Ammon's horn (tissue), 1 donor: ENCODE measurements at regions not wholly inside any gene's neighbourhood (a gene's known extent, or its start where the extent isn't known, plus 50 kb on each side); places are given as distances from the start of the nearest gene placed in this dataset.

ENCODE experiments used
- DNase-seq: peaks from one replicate; pipeline ENCODE4 v3.0.0-alpha.2; 2016; ENCODE audit warnings: low spot score

- no peak for DNase-seq
Observed at GRCh38 chr20:52637201-52637600, 335.0 kb upstream of the TSHZ2 start.

DNA sequence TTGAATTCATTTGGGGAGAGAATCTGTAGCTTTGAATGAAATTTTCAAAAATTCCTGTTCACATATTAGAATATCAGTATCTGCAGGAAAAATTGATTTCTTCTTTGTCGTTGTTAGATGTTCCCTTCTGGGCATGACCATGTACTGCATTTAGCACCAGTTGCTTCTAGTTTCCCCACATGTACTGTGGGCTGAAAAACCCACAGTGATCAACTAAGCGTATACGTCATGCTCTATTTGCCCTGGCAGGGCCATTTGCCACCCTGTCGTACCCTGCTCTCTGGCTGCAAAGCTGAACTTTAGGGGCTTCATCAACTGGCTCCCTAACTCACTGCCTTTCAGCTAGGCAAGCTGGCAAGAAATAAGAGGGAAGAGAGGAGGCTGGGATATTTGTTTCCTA is 340.7 kb upstream of the TSHZ2 start:
- DNase-seq: no peak

GRCh38 chr20:52630138-52630537 is 342.0 kb upstream of the TSHZ2 start:
- no peak for DNase-seq

GRCh38 chr20:52624281-52624680 is 347.9 kb upstream of the TSHZ2 start:
- no peak for DNase-seq

GRCh38 chr20:52622081-52622480 is 350.1 kb upstream of the TSHZ2 start:
- DNase-seq: no peak

DNA sequence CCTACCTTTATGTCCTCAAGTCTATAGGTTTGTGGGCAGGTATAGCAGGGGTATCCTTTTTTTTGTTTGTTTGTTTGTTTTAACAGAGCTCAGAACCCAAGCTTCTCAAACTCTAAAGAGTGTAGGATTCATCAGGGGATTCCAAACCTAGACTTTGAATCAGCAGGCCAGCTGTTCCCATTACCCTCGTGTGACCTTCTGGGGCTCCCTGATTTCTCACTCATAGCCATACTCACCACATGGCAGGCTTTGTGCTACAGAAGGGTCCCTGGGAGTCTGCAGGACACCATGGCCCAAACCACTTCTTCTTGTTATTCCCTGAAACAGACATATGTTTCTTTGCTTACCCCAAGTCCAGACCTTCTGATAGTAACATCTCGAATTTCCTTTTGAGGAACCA is 350.8 kb upstream of the TSHZ2 start:
- DNase-seq: no peak

DNA sequence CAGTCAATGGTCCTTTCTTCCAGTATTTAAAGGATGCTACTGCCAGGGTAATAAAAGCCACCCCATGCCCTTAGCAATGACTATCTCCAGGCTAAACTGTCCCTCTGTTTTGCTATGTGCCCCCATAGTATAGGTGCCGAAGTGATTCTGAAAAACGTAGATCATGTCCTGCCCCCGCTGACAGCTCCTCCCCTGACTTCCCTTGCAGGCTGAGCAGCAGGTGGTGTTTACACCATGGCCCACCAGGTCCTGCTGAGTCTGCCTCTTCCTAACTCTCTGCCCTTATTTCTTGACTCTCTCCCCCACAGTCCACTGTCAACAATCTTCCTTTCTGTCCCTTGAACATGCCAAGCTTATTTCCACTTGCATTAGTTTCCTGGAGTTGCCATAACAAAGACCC is 352.5 kb upstream of the TSHZ2 start:
- DNase-seq: no peak

GRCh38 chr20:52619101-52619500 is 353.1 kb upstream of the TSHZ2 start:
- peak; percentile 47 for DNase-seq

DNA sequence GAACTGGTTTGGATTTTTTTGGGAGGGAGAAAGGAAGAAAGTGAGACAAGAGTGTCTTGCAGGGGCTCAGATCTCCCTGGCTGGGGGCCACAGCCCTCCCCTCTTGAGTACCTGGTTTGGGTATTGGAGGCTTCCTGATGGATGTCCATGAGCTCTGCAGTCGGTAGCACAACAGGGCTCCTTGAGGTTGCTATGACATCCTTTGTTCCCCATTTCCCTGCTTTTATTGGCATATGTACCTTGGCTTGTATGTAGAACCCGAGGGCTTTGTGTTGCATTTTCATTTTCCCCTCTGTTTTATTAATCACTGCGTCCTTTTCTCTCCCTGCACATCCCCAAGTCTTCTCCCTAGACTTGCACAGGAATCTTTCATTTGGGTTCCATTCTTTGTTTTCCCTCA is 355.5 kb upstream of the TSHZ2 start:
- no peak for DNase-seq

DNA sequence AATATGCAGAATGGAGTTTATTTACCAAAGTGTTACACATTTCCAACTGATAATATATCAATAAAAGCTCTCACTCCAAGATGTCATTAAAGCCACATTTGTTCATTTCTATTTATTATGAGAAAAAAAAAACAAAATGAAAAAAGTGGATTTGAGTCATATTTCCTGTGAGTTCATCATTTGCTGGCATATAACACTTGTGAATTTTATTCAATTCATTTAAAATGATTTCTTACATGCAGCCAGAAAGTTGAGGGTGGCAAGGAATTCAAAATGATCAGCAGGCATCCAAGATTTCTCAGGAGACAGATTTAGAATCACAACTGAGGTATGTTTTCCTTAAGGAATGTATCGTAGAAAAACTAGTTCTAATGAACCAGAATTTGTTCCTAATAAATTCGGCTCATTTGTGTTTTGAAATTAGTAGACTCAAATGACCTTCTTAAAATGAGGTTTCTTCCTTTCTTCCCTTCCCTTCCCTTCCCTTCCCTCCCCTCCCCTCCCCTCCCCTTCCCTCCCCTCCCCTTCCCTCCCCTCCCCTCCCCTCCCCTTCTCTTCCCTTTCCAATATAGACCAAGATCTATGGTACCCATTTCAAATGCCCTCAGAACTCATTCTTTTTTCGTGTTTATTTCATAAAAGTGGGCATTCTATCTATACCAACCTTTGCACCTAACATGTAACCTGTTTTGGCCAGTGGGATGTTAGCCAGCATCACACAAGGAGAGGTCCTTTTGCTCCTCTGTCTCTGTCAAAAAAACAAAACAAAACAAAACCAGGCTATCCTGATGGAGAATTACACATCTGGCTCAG is 357.9 kb upstream of the TSHZ2 start:
- no peak for DNase-seq

- no peak for DNase-seq
Observed at GRCh38 chr20:52612046-52612632, 360.0 kb upstream of the TSHZ2 start.

- no peak for DNase-seq
Observed at GRCh38 chr20:52610749-52611148, 361.4 kb upstream of the TSHZ2 start.

GRCh38 chr20:52601295-52601971 is 370.7 kb upstream of the TSHZ2 start:
- no peak for DNase-seq

GRCh38 chr20:52596256-52596655 is 375.9 kb upstream of the TSHZ2 start:
- DNase-seq: no peak

DNA sequence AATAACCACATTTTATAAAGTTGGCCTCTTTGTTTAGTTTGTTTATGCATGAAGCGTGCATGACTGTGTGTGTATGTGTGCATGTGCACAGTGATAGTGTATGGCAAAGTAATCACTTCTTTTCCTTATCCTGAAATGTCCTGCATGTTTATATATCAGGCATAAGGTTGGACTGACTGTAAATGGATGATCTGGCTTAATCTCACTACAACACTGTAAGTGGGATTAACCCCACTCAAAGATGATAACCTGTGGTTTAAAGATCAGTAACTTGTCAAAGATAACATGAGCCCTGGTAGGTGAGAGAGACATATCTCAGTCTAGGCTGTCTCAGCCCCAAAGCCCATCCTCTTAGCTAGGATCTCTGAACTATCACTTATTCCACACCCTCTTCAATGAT is 376.6 kb upstream of the TSHZ2 start:
- DNase-seq: no peak

DNA sequence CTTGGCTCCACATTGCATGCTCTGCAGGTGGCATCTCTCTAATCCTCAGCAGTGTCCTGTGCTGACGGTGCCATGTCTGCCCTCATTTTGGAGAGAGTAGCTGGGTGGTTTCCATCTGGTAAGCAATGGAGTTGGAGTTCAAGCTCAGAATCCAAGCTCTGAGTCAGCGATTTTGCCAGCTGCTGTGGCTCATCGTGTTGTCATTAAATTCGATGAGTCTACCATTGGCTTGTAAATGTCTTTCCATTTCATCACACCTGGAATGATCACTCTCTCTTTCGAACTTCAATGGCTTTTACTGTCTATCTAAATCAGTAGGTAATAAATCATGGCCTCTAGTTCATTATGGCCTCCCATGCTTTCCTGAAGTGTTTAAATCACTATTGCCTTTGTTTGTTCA is 378.5 kb upstream of the TSHZ2 start:
- DNase-seq: no peak

GRCh38 chr20:52592567-52592966 is 379.6 kb upstream of the TSHZ2 start:
- no peak for DNase-seq

- DNase-seq: no peak
Observed at GRCh38 chr20:52590100-52590499, 382.1 kb upstream of the TSHZ2 start.

DNA sequence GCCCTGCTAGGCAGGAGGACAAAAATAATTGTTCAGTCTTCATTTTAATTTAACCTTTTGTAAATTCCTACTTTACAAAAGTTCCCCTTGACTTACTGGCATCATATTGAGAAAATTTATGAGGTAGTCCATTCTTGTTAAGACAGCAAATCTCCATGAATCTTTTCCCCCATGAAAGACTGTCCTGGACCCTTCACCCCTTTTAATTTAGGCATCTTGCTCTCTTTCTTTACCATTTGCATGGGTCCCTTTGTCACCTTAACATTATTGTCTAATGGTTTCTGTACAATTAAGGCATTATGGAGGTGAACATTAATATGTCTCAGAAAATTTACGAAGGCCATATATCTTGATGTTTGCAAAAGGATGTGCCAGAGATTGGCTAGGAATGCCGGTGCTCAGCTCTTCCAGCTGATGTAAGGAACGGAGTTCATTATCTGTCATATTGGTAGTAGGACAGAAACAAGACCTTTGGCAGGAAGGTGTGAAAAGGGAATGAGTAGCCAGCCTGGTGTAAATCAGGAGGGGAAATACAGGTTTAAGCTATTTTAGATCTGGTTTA is 382.8 kb upstream of the TSHZ2 start:
- DNase-seq: no peak

GRCh38 chr20:52586660-52587059 is 385.5 kb upstream of the TSHZ2 start:
- no peak for DNase-seq

GRCh38 chr20:52585333-52585732 is 386.8 kb upstream of the TSHZ2 start:
- DNase-seq: no peak

DNA sequence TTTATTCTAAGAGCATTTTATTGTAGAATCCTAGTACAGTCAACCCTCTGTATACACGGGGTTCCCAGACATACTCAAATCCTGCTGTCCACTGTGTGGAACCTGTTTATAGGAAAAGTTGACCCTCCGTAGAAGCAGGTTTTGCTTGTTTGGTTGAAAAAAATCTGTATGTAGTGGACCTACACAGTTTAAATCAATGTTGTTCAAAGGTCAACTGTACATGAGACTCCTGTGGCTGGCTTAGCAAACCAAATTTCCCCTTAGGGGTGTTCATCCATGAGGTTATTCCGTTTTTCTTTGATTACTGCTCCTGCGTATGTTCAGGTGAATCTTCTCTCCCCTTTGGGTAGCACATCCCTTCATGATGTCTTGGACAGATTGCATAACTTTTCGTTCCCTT is 387.0 kb upstream of the ZFP64 start:
- DNase-seq: no peak

- DNase-seq: no peak
Observed at GRCh38 chr20:52577696-52578095, 386.1 kb upstream of the ZFP64 start.
